ENCODE measurements at regions not wholly inside any gene's neighbourhood (a gene's known extent, or its start where the extent isn't known, plus 50 kb on each side); places are given as distances from the start of the nearest gene placed in this dataset.

DNA sequence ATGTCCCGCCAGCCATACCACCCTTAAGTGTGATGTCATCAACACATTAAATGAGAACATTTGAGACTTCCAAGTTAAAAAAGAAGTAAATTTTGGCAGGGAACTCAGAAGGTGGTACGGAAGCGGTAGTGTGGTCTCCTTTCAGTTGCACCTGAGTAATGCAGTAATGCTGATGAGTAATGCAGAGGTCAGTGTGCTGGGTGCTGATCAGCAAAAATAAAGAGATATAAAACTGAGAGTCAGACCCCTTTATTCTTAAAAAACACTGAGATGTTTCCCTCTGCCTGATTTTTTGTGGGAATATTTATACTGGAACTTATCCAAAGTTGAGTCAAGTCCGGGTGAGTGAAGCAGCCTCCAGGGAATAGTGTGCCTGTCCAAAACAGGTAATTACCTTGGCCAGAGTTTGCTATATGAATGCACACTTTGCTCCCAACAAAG is 370.6 kb upstream of the PRICKLE1 start:
- TF ChIP-seq, protein P1, sequence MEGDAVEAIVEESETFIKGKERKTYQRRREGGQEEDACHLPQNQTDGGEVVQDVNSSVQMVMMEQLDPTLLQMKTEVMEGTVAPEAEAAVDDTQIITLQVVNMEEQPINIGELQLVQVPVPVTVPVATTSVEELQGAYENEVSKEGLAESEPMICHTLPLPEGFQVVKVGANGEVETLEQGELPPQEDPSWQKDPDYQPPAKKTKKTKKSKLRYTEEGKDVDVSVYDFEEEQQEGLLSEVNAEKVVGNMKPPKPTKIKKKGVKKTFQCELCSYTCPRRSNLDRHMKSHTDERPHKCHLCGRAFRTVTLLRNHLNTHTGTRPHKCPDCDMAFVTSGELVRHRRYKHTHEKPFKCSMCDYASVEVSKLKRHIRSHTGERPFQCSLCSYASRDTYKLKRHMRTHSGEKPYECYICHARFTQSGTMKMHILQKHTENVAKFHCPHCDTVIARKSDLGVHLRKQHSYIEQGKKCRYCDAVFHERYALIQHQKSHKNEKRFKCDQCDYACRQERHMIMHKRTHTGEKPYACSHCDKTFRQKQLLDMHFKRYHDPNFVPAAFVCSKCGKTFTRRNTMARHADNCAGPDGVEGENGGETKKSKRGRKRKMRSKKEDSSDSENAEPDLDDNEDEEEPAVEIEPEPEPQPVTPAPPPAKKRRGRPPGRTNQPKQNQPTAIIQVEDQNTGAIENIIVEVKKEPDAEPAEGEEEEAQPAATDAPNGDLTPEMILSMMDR (IDR thresholded peaks at IDR 0.05; ENCODE audit: control insufficient read depth, insufficient read depth, low read depth, low read length, missing control alignments) = no peak
- DNase-seq (ENCODE audit: low read depth) = no peak

DNA sequence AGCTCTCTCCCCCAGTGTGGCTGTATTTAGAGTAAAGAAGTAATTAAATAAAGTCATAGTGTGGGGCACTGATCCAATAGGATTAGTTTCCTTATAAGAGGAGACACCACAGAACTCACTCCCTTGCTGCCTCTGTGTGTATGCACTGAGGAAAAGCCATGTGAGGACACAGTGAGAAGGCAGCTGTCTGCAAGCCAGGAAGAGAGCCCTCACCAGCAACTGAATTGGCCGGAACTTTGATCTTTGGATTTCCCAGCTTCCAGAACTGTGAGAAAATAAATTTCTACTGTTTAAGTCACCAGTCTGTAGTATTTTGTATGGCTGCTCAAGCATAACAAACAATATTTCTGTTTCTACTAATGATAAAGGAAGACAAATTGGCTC is 368.7 kb upstream of the PRICKLE1 start:
- TF ChIP-seq, protein P1 (IDR thresholded peaks at IDR 0.05; ENCODE audit: control insufficient read depth, insufficient read depth, low read depth, low read length, missing control alignments) = no peak
- no peak for DNase-seq (ENCODE audit: low read depth)
- H3K4me3 ChIP-seq (ENCODE audit: control insufficient read depth, low read depth, low read length) = no peak overlapping the region

More for the DNA sequence above, 370.6 kb upstream of the PRICKLE1 start:
- no peak overlapping the region for H3K4me3 ChIP-seq (ENCODE audit: control insufficient read depth, low read depth, low read length)

DNA sequence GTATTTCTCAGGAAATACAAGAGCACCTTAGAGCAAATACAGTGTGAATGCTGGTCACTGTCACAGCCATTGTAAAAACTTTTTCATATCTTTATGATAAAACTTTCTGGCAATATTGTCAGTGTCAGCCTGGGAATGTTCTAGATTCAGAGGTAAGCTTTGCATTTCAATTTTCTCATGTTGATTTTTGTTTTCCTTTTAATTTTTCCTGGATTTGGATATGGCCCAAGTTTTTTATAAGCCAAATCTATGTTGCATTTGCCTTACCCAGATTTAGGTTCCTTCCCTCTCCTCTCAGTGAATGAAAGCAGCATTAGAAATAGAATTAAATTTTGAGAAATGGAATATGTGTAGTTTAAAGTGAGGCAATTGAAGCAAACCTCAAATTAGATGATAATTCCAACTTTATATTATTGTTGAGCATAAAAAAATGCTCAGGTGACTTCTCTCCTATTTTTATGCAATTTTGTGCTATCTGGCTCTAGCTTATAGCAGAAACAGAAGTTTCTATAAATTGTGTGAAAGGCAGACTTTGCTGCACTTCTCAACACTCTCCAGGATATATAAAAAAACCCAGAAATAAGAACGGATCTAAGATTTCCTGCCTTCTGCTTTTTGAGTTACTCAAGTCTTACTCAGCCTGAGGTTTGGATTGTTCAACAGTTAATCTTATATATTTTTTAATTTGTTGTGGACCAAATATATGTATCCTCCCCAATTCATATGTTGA is 368.2 kb upstream of the PRICKLE1 start:
- no peak overlapping the region for H3K4me3 ChIP-seq (ENCODE audit: control insufficient read depth, low read depth, low read length)
- TF ChIP-seq, protein P1 (IDR thresholded peaks at IDR 0.05; ENCODE audit: control insufficient read depth, insufficient read depth, low read depth, low read length, missing control alignments) = no peak
- no peak for DNase-seq (ENCODE audit: low read depth)

DNA sequence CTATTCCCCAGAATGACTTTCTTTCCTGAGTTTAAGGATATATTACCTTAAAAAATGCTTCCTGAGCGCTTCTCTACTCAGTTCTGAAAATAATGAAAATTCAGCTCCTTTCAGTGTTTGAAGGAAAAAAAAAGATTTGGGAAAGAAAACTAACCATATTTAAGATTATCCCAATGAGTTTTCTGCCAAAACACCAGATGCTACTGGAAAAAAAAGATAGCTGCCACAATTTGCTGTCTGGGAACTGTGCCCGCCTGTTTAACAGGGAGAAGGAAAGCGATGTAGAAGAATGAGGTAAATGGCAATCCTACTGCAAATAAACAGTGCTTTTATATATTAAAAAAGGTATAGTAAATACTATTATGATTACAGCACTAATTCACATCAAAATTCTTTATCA is 367.6 kb upstream of the PRICKLE1 start:
- DNase-seq (ENCODE audit: low read depth) = no peak
- no peak overlapping the region for H3K4me3 ChIP-seq (ENCODE audit: control insufficient read depth, low read depth, low read length)
- TF ChIP-seq, protein P1 (IDR thresholded peaks at IDR 0.05; ENCODE audit: control insufficient read depth, insufficient read depth, low read depth, low read length, missing control alignments) = no peak

DNA sequence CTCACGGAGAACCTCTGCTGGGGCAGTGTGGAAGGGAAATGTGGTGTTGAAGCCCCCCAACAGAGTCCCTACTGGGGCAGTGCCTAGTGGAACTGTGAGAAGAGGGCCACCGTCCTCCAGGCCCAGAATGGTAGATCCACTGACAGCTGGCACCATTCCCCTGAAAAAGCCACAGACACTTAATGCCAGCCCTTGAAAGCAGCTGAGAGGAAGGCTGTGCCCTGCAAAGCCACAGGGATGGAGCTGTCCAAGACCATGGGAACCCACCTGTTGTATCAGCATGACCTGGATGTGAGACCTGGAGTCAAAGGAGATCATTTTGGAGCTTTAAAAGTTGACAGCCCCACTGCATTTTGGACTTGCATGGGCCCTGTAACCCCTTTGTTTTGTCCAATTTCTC is 363.5 kb upstream of the PRICKLE1 start:
- H3K4me3 ChIP-seq (ENCODE audit: control insufficient read depth, low read depth, low read length) = no peak overlapping the region
- TF ChIP-seq, protein P1 (IDR thresholded peaks at IDR 0.05; ENCODE audit: control insufficient read depth, insufficient read depth, low read depth, low read length, missing control alignments) = no peak
- no peak for DNase-seq (ENCODE audit: low read depth)

DNA sequence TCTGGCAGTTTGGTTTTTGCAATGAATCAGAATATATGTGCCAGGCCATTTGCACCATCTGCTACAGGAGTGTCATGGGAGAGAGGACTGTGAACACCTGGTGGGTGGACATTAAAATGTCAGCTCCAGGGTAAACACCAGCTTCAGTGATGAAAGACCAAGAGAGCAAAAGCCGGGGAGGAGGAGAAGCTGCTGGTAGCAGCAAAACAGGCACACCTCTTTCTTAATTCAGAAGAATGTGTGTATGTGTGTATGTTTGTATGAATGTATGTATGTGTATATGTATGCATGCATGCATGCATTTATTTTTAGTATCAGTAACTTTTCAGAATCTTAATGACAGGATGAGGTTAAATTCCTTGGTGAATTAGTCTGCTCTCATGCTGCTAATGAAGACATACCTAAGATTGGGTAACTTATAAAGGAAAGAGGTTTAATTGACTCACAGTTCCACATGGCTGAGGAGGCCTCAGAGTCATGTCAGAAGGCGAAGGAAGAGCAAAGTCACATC is 357.4 kb upstream of the PRICKLE1 start:
- no peak for DNase-seq (ENCODE audit: low read depth)
- TF ChIP-seq, protein P1 (IDR thresholded peaks at IDR 0.05; ENCODE audit: control insufficient read depth, insufficient read depth, low read depth, low read length, missing control alignments) = no peak
- no peak overlapping the region for H3K4me3 ChIP-seq (ENCODE audit: control insufficient read depth, low read depth, low read length)

Measured in AG09309 (cell line).